Osteocyte (in vitro differentiated cells): ENCODE measurements at regions not wholly inside any gene's neighbourhood (a gene's known extent, or its start where the extent isn't known, plus 50 kb on each side); places are given as distances from the start of the nearest gene placed in this dataset.

Experiments
- DNase-seq: peaks from one replicate; pipeline ENCODE4 v3.0.0; 2021; ENCODE audit warnings: mixed read lengths; ENCODE audit not compliant: unreplicated experiment; ENCODE audit errors: extremely low spot score
- H3K27ac Mint-ChIP-seq: one replicate; pipeline ENCODE4 v1.8.0; 2021; ENCODE audit warnings: mild to moderate bottlenecking, mixed read lengths; ENCODE audit not compliant: unreplicated experiment
- H3K27me3 Mint-ChIP-seq: one replicate; pipeline ENCODE4 v1.8.0; 2021; ENCODE audit warnings: mixed read lengths; ENCODE audit not compliant: unreplicated experiment
- H3K36me3 Mint-ChIP-seq: one replicate; pipeline ENCODE4 v1.8.0; 2021; ENCODE audit warnings: mixed read lengths; ENCODE audit not compliant: unreplicated experiment
- H3K4me1 Mint-ChIP-seq: one replicate; pipeline ENCODE4 v1.8.0; 2021; ENCODE audit warnings: mixed read lengths; ENCODE audit not compliant: unreplicated experiment
- H3K4me3 Mint-ChIP-seq: one replicate; pipeline ENCODE4 v1.8.0; 2021; ENCODE audit warnings: mild to moderate bottlenecking, moderate library complexity, mixed read lengths; ENCODE audit not compliant: unreplicated experiment
- H3K9me3 Mint-ChIP-seq: one replicate; pipeline ENCODE4 v1.8.0; 2021; ENCODE audit warnings: mixed read lengths; ENCODE audit not compliant: unreplicated experiment
- CTCF ChIP-seq: fragments of 200-600 bp; sonication (generic); IDR thresholded peaks from 2 replicates; pipeline ENCODE4 v1.5.0; 2021; ENCODE audit warnings: antibody characterized with exemption, mild to moderate bottlenecking, moderate library complexity

- no peak for TF ChIP-seq CTCF
- H3K9me3 Mint-ChIP-seq, result peaks cover 17% of the 10 kb centered on the region
- H3K4me3 Mint-ChIP-seq, result no peak overlapping the region
- no peaks in the 10 kb centered on the region for H3K27me3 Mint-ChIP-seq
- H3K27ac Mint-ChIP-seq, result no peak overlapping the region
- peaks cover 5% of the 10 kb centered on the region for H3K4me1 Mint-ChIP-seq
- no peak for DNase-seq
- peaks cover 9% of the 10 kb centered on the region for H3K36me3 Mint-ChIP-seq
Observed at GRCh38 chr2:191476901-191477300, 201.0 kb upstream of the NABP1 start.

- Mint-ChIP-seq H3K4me3 (no peak overlapping the region), H3K27me3 (no peaks in the 10 kb centered on the region), H3K27ac (no peak overlapping the region), H3K36me3 (peaks cover 9% of the 10 kb centered on the region), H3K9me3 (peaks cover 35% of the 10 kb centered on the region), H3K4me1 (peaks cover 5% of the 10 kb centered on the region)
- no peak for DNase-seq
- no peak for TF ChIP-seq CTCF
Observed at GRCh38 chr2:191478799-191479679, 198.9 kb upstream of the NABP1 start.

GRCh38 chr2:191479680-191480023 is 198.3 kb upstream of the NABP1 start:
- Mint-ChIP-seq H3K27ac (no peak overlapping the region), H3K4me3 (no peak overlapping the region), H3K27me3 (no peaks in the 10 kb centered on the region), H3K36me3 (peaks cover 9% of the 10 kb centered on the region), H3K9me3 (peaks cover 35% of the 10 kb centered on the region), H3K4me1 (peaks cover 5% of the 10 kb centered on the region)
- TF ChIP-seq CTCF, result no peak
- DNase-seq, result no peak

- TF ChIP-seq CTCF, result no peak
- no peak for DNase-seq
- H3K4me1 Mint-ChIP-seq, result peaks cover 5% of the 10 kb centered on the region
- H3K4me3 Mint-ChIP-seq, result no peak overlapping the region
- peaks cover 9% of the 10 kb centered on the region for H3K36me3 Mint-ChIP-seq
- no peak overlapping the region for H3K27ac Mint-ChIP-seq
- H3K27me3 Mint-ChIP-seq, result no peaks in the 10 kb centered on the region
- H3K9me3 Mint-ChIP-seq, result peaks cover 35% of the 10 kb centered on the region
Observed at GRCh38 chr2:191481305-191482070, 196.4 kb upstream of the NABP1 start.

- Mint-ChIP-seq H3K9me3 (peaks cover 35% of the 10 kb centered on the region), H3K4me1 (peaks cover 16% of the 10 kb centered on the region), H3K36me3 (peaks cover 9% of the 10 kb centered on the region), H3K27ac (no peak overlapping the region), H3K27me3 (no peaks in the 10 kb centered on the region), H3K4me3 (no peak overlapping the region)
- no peak for TF ChIP-seq CTCF
- no peak for DNase-seq
Observed at GRCh38 chr2:191483117-191483516, 194.8 kb upstream of the NABP1 start.
